ENCODE measurements at regions not wholly inside any gene's neighbourhood (a gene's known extent, or its start where the extent isn't known, plus 50 kb on each side); places are given as distances from the start of the nearest gene placed in this dataset.

- Histone ChIP-seq H2AFZ (ENCODE audit: low read length) (no peak overlapping the region), H3K79me2 (ENCODE audit: control insufficient read depth, insufficient read depth, low read length) (no peaks in the 10 kb centered on the region), H3K9ac (ENCODE audit: insufficient read depth, low read length) (no peak overlapping the region), H3K4me1 (ENCODE audit: control insufficient read depth, extremely low read depth, insufficient read depth, low read length) (no peaks in the 10 kb centered on the region), H3K4me2 (ENCODE audit: extremely low read depth, insufficient read depth, low read length) (no peak overlapping the region), H3K27ac (ENCODE audit: insufficient read depth, low read length) (no peak overlapping the region), H3K4me3 (replicated peaks in 1 of 4; ENCODE audit: control extremely low read depth in 1 of 4, insufficient read depth in 1 of 4, low read depth in 3 of 4, low read length in 4 of 4) (no peak overlapping the region), H3K36me3 (ENCODE audit: control insufficient read depth, insufficient read depth, low read length) (no peaks in the 10 kb centered on the region), H3K9me3 (ENCODE audit: control insufficient read depth, insufficient read depth, low read depth, low read length) (no peaks in the 10 kb centered on the region), H4K20me1 (ENCODE audit: control insufficient read depth, extremely low read depth, insufficient read depth, low read length) (no peaks in the 10 kb centered on the region), H3K27me3 (ENCODE audit: control insufficient read depth, insufficient read depth, low read length) (no peaks in the 10 kb centered on the region)
- DNase-seq (ENCODE audit: low read depth in 2 of 2): no peak
- TF ChIP-seq CTCF (conservative IDR thresholded peaks at IDR 0.05 in 1 of 2, IDR thresholded peaks at IDR 0.05 in 1 of 2; ENCODE audit: low read depth in 1 of 2, low read length in 2 of 2) (no peak), EZH2 (IDR thresholded peaks at IDR 0.05; ENCODE audit: low read length, missing control alignments) (no peak)
Observed at GRCh38 chr17:65436871-65437270, 124.6 kb downstream of the AXIN2 start.

DNA sequence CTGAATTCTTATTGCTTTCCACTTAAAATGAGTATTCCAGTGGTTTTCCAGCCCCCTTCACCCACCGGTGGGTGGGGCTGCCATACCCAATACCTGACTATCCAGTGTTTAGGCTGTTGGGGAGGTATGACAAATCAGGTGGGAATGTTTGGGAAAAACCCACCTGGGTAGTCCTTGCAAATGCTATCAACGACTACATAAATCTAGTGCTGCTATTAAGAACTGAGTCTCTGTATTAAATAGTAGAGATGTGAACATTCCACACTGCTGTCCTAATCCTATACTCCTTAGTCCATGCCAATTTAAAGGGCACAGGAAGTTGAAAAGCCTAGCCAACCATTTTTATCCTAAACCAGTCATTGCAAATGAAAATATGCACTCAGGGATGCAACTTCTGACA lies 126.6 kb downstream of the AXIN2 start:
- Histone ChIP-seq H3K79me2 (ENCODE audit: control insufficient read depth, insufficient read depth, low read length) (no peaks in the 10 kb centered on the region), H3K4me2 (ENCODE audit: extremely low read depth, insufficient read depth, low read length) (no peak overlapping the region), H3K36me3 (ENCODE audit: control insufficient read depth, insufficient read depth, low read length) (no peaks in the 10 kb centered on the region), H2AFZ (ENCODE audit: low read length) (no peak overlapping the region), H3K27ac (ENCODE audit: insufficient read depth, low read length) (no peak overlapping the region), H3K4me1 (ENCODE audit: control insufficient read depth, extremely low read depth, insufficient read depth, low read length) (no peaks in the 10 kb centered on the region), H3K4me3 (replicated peaks in 1 of 4; ENCODE audit: control extremely low read depth in 1 of 4, insufficient read depth in 1 of 4, low read depth in 3 of 4, low read length in 4 of 4) (no peak overlapping the region), H3K9me3 (ENCODE audit: control insufficient read depth, insufficient read depth, low read depth, low read length) (no peaks in the 10 kb centered on the region), H4K20me1 (ENCODE audit: control insufficient read depth, extremely low read depth, insufficient read depth, low read length) (no peaks in the 10 kb centered on the region), H3K27me3 (ENCODE audit: control insufficient read depth, insufficient read depth, low read length) (no peaks in the 10 kb centered on the region), H3K9ac (ENCODE audit: insufficient read depth, low read length) (no peak overlapping the region)
- DNase-seq (ENCODE audit: low read depth in 2 of 2): no peak
- TF ChIP-seq EZH2 (IDR thresholded peaks at IDR 0.05; ENCODE audit: low read length, missing control alignments) (no peak), CTCF (conservative IDR thresholded peaks at IDR 0.05 in 1 of 2, IDR thresholded peaks at IDR 0.05 in 1 of 2; ENCODE audit: low read depth in 1 of 2, low read length in 2 of 2) (no peak)

GRCh38 chr17:65434251-65434650 lies 127.2 kb downstream of the AXIN2 start:
- Histone ChIP-seq H3K4me1 (ENCODE audit: control insufficient read depth, extremely low read depth, insufficient read depth, low read length) (no peaks in the 10 kb centered on the region), H3K27me3 (ENCODE audit: control insufficient read depth, insufficient read depth, low read length) (no peaks in the 10 kb centered on the region), H3K4me3 (replicated peaks in 1 of 4; ENCODE audit: control extremely low read depth in 1 of 4, insufficient read depth in 1 of 4, low read depth in 3 of 4, low read length in 4 of 4) (no peak overlapping the region), H4K20me1 (ENCODE audit: control insufficient read depth, extremely low read depth, insufficient read depth, low read length) (no peaks in the 10 kb centered on the region), H3K9ac (ENCODE audit: insufficient read depth, low read length) (no peak overlapping the region), H2AFZ (ENCODE audit: low read length) (no peak overlapping the region), H3K79me2 (ENCODE audit: control insufficient read depth, insufficient read depth, low read length) (no peaks in the 10 kb centered on the region), H3K9me3 (ENCODE audit: control insufficient read depth, insufficient read depth, low read depth, low read length) (no peaks in the 10 kb centered on the region), H3K4me2 (ENCODE audit: extremely low read depth, insufficient read depth, low read length) (no peak overlapping the region), H3K36me3 (ENCODE audit: control insufficient read depth, insufficient read depth, low read length) (no peaks in the 10 kb centered on the region), H3K27ac (ENCODE audit: insufficient read depth, low read length) (no peak overlapping the region)
- DNase-seq (ENCODE audit: low read depth in 2 of 2): peak in 1 of 2 donors; percentile 27
- TF ChIP-seq EZH2 (IDR thresholded peaks at IDR 0.05; ENCODE audit: low read length, missing control alignments) (no peak), CTCF (conservative IDR thresholded peaks at IDR 0.05 in 1 of 2, IDR thresholded peaks at IDR 0.05 in 1 of 2; ENCODE audit: low read depth in 1 of 2, low read length in 2 of 2) (no peak)

Measured in fibroblast of lung (primary cell).